ENCODE measurements at regions not wholly inside any gene's neighbourhood (a gene's known extent, or its start where the extent isn't known, plus 50 kb on each side); places are given as distances from the start of the nearest gene placed in this dataset.

- no peak for TF ChIP-seq POLR2AphosphoS5 (IDR thresholded peaks at IDR 0.05)
- no peak for TF ChIP-seq CTCF (IDR thresholded peaks at IDR 0.05)
- no peak for TF ChIP-seq POLR2A (IDR thresholded peaks at IDR 0.05)
- Histone ChIP-seq H3K4me1 (replicated peaks) (no peaks in the 10 kb centered on the region), H3K36me3 (no peaks in the 10 kb centered on the region), H3K27ac (no peak overlapping the region), H3K4me3 (no peak overlapping the region), H3K27me3 (replicated peaks; ENCODE audit: insufficient read depth) (no peaks in the 10 kb centered on the region), H3K9me3 (no peaks in the 10 kb centered on the region)
- intact Hi-C loops (cut with DNase I), result loop anchor here (5.0 to 10.0 kb wide), 2 partner anchors 239 to 1413 kb away; no protein-coding TSS in a partner anchor
- 84% methylated on average over 16 of the region's 16 CpGs for WGBS
- no peak for DNase-seq (ENCODE audit: low spot score)
Observed at GRCh38 chr2:204264085-204264553, 281.2 kb upstream of the PARD3B start.

- intact Hi-C loops (cut with DNase I), result loop anchor here (5.0 to 10.0 kb wide), 2 partner anchors 240 to 1413 kb away; no protein-coding TSS in a partner anchor
- Histone ChIP-seq H3K27ac (no peak overlapping the region), H3K4me3 (no peak overlapping the region), H3K4me1 (replicated peaks) (no peaks in the 10 kb centered on the region), H3K9me3 (no peaks in the 10 kb centered on the region), H3K27me3 (replicated peaks; ENCODE audit: insufficient read depth) (no peaks in the 10 kb centered on the region), H3K36me3 (no peaks in the 10 kb centered on the region)
- no peak for DNase-seq (ENCODE audit: low spot score)
- TF ChIP-seq POLR2A (IDR thresholded peaks at IDR 0.05), result no peak
- no peak for TF ChIP-seq CTCF (IDR thresholded peaks at IDR 0.05)
- TF ChIP-seq POLR2AphosphoS5 (IDR thresholded peaks at IDR 0.05), result no peak
- 72% methylated on average over 5 of the region's 5 CpGs for WGBS
Observed at GRCh38 chr2:204264621-204265140, 280.6 kb upstream of the PARD3B start.

- H3K36me3 ChIP-seq, result no peaks in the 10 kb centered on the region
- H3K9me3 ChIP-seq, result no peaks in the 10 kb centered on the region
- no peak for DNase-seq (ENCODE audit: low spot score)
- H3K27me3 ChIP-seq (replicated peaks; ENCODE audit: insufficient read depth), result no peaks in the 10 kb centered on the region
- no peak overlapping the region for H3K4me3 ChIP-seq
- intact Hi-C loops (cut with DNase I), result loop anchor here (10.0 kb wide), 1 partner anchor 241 kb away; no protein-coding TSS in a partner anchor
- H3K4me1 ChIP-seq (replicated peaks), result no peaks in the 10 kb centered on the region
- TF ChIP-seq CTCF (IDR thresholded peaks at IDR 0.05), result no peak
- TF ChIP-seq POLR2A (IDR thresholded peaks at IDR 0.05), result no peak
- TF ChIP-seq POLR2AphosphoS5 (IDR thresholded peaks at IDR 0.05), result no peak
- WGBS, result 50% methylated on average over 7 of the region's 7 CpGs
- H3K27ac ChIP-seq, result no peak overlapping the region
Observed at GRCh38 chr2:204265681-204266181, 279.5 kb upstream of the PARD3B start.

GRCh38 chr2:204268458-204268857, 276.8 kb upstream of the PARD3B start:
- H3K9me3 ChIP-seq, result no peaks in the 10 kb centered on the region
- intact Hi-C loops (cut with DNase I), result loop anchor here (10.0 kb wide), 1 partner anchor 244 kb away; no protein-coding TSS in a partner anchor
- no peak for DNase-seq (ENCODE audit: low spot score)
- H3K27me3 ChIP-seq (replicated peaks; ENCODE audit: insufficient read depth), result no peaks in the 10 kb centered on the region
- no peaks in the 10 kb centered on the region for H3K4me1 ChIP-seq (replicated peaks)
- H3K36me3 ChIP-seq, result no peaks in the 10 kb centered on the region
- 90% methylated on average over 5 of the region's 5 CpGs for WGBS
- TF ChIP-seq CTCF (IDR thresholded peaks at IDR 0.05) (no peak), POLR2A (IDR thresholded peaks at IDR 0.05) (no peak), POLR2AphosphoS5 (IDR thresholded peaks at IDR 0.05) (no peak)
- no peak overlapping the region for H3K4me3 ChIP-seq
- no peak overlapping the region for H3K27ac ChIP-seq

- Histone ChIP-seq H3K4me1 (replicated peaks) (no peaks in the 10 kb centered on the region), H3K4me3 (no peak overlapping the region), H3K27me3 (replicated peaks; ENCODE audit: insufficient read depth) (no peaks in the 10 kb centered on the region), H3K36me3 (no peaks in the 10 kb centered on the region), H3K9me3 (no peaks in the 10 kb centered on the region), H3K27ac (no peak overlapping the region)
- WGBS, result 54% methylated on average over 3 of the region's 3 CpGs
- DNase-seq (ENCODE audit: low spot score), result no peak
- TF ChIP-seq CTCF (IDR thresholded peaks at IDR 0.05) (no peak), POLR2A (IDR thresholded peaks at IDR 0.05) (no peak)
- intact Hi-C loops (cut with DNase I), result loop anchor here (10.0 kb wide), 1 partner anchor 244 kb away; no protein-coding TSS in a partner anchor
Observed at GRCh38 chr2:204268971-204269370, 276.3 kb upstream of the PARD3B start.

Data from prostate gland (tissue), 2 donors.